ENCODE measurements at regions not wholly inside any gene's neighbourhood (a gene's known extent, or its start where the extent isn't known, plus 50 kb on each side); places are given as distances from the start of the nearest gene placed in this dataset.

- TF ChIP-seq CTCF (conservative IDR thresholded peaks at IDR 0.05; ENCODE audit: low read depth, low read length): no peak
- TF ChIP-seq EZH2 (IDR thresholded peaks at IDR 0.05; ENCODE audit: low read length, unreplicated experiment): no peak
Measured at GRCh38 chr7:30232391-30232790, 52.0 kb upstream of the ZNRF2 start.

Measured in PC-3 (cell line).